ENCODE measurements at regions not wholly inside any gene's neighbourhood (a gene's known extent, or its start where the extent isn't known, plus 50 kb on each side); places are given as distances from the start of the nearest gene placed in this dataset.

DNA sequence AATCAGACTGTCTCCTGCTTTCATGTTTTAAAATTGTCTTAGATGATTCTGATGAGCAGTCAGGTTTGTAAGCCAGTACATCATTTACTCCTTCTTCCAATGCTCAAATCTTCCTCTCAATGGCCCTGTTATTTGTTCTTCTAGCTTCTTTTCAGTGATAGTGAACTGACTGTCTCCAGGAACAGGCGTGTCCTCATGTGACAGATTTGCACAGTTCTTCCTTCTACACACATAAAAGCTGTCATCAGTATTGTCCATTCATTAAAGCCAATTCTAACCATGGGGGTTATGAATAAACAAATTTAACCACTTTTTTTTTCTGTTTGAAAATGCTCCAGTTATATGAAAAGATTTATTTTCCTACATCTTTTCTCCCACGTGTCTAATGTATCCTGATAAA, 308.7 kb upstream of the SORCS1 start:
- DNase-seq (ENCODE audit: low read depth in 3 of 3) = no peak

DNA sequence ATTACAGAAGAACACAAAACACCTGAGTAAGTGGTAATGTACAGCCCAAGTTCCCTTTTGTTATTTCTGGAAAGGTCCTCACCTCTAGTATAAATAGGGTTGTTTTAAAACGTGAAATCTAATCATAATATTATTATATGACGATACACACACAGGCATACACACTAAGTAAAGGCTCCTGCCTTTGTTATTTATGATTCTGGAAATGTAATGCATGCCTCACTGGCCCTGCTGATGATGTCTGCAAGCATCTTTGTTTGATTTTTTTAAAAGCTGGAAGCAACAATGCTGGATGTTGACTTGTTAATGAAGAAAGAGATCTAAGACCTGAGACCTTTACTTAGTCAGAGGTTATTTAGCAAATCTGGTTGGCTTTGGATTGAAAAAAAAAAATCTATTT, 307.4 kb upstream of the SORCS1 start:
- DNase-seq (ENCODE audit: low read depth in 3 of 3) = no peak

DNA sequence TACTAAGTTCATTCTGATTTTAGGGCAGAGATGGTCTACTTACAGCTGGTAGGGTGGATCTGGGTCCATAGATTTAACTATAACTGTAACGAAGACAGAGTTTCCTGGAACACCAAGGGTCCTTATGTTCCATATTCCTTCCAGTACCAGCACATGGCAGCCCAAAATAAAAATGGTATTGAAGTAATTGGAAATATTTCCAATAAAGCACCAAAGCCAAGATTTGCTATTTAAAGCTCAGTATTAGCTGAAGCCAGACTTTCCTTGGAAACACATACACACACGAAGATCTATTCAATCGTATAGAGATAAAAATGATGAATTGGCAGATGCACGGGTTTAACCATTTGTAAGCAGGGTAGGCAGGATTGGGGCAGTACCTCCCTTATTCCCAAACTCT, 289.1 kb upstream of the SORCS1 start:
- DNase-seq (ENCODE audit: low read depth in 3 of 3) = no peak

DNA sequence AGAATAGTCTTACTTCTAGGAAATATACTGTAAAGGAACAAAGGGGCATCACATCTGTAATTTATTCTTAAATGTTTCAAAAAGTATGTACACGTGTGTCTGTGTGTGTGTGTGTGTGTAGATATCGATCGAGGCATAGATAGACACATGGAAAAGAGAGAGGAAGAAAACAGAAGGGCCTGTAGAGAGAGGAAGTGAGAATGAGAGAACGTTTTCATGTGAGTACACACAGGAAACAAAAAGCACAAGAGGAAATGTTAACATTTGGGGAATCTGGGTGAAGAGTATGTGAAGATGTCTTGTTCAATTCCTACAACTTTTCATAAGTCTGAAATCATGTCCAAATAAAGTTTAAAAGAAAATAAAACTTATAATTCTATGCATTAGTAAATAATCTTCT, 286.5 kb upstream of the SORCS1 start:
- DNase-seq (ENCODE audit: low read depth in 3 of 3) = no peak

DNA sequence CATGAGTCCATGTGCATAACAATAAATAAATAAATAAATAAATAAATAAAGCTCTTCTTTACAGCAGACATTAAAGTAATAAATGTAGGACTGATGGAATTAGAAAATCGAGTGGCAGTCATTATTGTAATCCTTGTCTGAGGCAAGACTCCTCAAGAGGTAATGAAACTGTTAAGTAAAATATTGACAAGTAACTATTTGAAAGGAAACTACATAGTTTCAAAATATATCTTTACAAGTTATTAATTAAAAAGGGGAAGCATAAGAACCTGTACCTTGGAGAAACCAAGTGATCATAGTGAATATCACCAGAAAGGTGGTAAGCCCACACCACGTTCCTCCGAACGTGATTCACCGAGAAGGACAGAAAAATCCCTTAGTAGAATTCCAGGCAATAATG, 285.6 kb upstream of the SORCS1 start:
- no peak for DNase-seq (ENCODE audit: low read depth in 3 of 3)

DNA sequence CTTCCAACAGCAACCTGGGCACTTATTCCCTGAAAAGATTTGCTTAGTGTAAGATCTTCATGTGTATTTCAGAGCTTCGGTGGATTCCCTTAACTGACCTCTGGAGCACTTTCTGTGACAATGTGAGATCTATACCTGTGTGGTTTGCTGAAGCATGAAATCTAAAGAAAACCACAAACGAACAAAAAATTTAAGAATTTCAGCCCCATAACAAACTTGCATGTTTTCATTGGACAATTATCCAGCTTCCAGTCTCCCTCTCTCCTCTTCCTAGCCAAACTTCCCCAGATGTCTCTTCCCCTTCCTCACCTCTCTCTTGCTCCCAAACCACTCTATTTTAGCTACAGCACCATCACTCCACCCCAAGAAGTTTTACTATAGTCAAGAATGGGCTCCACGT, 279.9 kb upstream of the SORCS1 start:
- no peak for DNase-seq (ENCODE audit: low read depth in 3 of 3)

DNA sequence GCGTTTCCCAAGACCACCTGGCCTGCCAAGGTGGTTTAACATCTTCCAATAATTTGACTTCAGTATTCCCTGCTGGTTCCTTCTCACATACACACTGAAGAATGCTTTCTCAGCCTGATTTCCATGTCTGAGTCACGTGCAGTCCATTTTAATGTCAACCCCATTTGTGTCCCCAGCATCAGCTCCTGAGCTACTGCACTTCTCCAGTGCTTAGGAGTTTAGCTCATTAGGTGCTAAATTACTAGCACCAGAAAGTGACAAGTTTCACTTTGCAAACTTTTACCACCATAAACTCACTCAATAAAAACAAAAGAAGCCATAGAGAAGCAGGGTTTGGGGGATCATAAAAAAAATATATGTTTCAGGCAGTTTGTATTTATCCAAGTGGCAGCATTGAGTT, 279.3 kb upstream of the SORCS1 start:
- no peak for DNase-seq (ENCODE audit: low read depth in 3 of 3)

DNA sequence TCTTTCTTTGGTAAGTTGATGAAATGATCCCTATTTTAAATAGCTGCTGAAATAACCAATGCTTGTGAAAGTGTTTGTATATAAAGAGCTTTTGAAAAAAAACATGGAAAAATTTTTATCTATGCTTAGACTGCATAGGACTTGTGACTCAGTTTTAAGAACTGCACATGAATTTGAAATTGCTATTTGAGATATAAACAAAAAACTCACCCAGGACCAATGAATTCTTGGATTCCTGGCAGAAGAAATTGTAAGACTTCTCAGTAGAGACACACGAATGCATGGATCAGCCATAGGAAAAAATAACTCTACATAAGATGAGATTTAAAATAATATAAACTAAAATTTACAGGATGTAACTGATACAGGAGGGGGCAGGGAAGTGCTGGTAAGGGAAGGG, 278.8 kb upstream of the SORCS1 start:
- DNase-seq (ENCODE audit: low read depth in 3 of 3) = no peak

DNA sequence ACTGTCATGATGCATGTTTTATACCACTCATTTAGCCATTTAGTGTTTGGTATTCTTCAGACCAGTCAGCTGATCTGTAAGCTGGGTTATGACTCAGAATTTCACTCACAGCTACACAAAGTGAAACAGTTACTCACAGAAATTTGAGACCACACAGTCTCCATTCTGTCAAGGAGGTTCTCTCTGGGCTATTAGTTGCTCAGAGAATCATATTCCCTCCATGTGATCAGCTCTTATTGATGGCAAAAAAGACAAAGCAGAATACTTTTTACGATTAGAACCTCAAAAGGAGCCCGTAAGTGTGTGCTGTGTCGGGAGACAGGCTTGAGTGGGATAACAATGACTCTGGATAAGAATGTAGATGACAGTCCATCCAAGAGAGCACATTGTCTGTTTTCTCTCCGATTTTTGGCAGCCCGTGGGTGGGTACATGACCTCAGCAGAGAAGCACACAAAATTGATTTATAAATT, 277.6 kb upstream of the SORCS1 start:
- DNase-seq (ENCODE audit: low read depth in 3 of 3) = no peak

DNA sequence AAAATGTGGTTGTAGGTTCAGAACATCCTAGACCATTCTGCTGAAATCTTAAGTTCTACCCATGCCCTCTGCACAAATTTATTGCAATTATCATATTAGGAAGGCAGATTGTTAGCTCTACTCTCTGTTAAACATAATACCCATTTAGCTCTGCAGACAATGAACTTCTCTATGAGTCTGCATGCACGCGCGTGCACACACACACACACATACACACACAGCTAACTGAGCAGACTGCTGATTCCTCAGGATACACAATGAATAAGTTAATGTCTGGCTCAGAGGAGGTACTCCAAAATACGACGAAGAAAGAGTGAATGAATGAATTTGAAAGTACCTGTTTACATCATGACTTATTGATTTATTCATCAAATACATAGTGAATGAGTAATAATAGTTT, 276.2 kb upstream of the SORCS1 start:
- DNase-seq (ENCODE audit: low read depth in 3 of 3) = no peak

DNA sequence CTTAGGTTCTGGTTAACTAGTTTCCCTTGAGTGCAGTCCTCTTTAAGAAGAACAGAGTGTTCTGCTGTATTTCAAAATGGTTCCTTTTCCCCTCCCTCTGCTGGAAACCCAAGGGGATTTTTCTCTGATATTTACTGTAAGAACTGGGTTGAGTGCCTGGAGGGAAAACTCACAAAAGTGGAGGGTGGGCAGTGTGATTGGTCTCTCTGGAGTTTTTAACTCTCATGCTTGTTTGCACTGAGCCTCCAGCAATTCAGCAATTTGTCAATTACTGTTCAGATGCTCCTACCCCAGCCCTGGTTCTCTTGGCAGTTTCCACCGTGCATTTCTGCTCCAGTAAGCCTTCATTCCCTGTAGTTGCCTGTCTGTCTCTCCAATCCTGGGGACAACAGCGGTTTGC, 273.4 kb upstream of the SORCS1 start:
- no peak for DNase-seq (ENCODE audit: low read depth in 3 of 3)

DNA sequence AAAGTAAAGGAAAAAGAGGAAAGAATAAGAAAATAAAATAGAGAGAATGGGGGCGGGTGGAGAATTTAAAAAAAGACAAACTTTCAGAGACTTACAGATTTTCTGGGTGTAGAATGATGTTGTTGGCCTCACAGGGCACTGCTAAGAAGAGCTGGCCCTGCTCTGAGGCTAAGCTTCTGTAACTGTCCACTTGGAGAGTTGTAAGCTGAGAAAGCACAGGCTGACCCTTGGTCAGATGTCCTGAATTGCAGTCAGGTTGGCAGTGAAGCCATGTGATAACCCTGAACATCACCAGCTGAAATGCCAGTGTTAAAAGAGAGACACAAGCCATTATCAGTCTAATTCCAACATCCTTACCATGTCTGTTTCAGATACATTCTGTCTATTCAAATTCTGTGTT, 272.1 kb upstream of the SORCS1 start:
- DNase-seq (ENCODE audit: low read depth in 3 of 3) = no peak

DNA sequence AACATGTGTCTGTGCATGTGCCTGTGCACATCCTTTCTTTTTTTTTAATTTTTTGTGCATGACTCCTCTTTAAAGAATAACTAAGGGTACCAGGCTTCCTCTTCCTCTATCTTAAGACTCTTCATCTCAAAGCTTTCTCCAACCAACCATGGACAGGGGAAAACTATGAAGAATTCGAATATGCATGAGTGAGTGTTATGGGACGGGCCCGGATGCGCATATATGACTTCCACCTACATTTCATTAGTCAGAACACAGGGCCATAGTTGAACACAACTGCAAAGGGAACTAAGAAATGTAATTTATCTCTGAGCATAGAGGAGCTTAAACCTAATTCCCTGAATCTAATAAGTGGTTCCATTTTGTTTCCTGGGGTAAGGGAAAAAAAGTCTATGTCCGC, 270.3 kb upstream of the SORCS1 start:
- DNase-seq (ENCODE audit: low read depth in 3 of 3) = no peak

DNA sequence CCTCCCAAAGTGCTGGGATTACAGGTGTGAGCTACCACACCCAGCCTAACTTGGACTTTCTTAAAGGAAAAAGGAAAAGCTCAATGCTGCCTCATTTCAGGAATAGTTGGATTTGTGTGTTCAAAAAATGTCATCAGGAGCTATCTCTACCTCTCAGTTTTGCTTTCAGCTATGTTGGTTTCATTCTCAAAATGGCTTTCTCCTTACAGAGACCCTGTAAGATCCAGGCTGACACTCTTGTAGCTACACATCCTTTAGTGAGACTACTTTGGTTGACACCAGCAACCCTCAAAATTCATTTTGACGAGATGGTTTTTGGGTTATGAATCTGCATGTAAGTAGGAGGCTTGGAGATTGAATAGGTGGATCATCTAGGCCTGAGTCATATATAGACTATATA, 269.7 kb upstream of the SORCS1 start:
- no peak for DNase-seq (ENCODE audit: low read depth in 3 of 3)

DNA sequence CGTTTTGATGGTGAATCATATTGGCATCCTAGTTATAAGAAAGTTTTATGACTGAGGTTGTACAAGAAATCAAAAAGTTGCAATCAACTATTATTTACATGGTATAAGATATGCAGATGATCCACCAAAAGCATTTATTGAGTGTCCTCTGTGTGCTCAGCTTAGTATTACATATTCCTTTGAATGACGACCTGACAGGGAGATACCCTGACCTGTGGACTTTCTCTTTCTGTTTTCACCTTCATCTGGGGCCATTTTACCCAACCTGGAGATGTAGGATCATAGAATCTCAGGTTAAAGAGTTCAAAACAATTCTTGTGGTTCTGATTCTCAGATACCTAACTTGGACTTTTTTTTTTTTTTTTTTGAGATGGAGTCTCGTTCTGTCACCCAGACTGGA, 269.1 kb upstream of the SORCS1 start:
- DNase-seq (ENCODE audit: low read depth in 3 of 3) = no peak

DNA sequence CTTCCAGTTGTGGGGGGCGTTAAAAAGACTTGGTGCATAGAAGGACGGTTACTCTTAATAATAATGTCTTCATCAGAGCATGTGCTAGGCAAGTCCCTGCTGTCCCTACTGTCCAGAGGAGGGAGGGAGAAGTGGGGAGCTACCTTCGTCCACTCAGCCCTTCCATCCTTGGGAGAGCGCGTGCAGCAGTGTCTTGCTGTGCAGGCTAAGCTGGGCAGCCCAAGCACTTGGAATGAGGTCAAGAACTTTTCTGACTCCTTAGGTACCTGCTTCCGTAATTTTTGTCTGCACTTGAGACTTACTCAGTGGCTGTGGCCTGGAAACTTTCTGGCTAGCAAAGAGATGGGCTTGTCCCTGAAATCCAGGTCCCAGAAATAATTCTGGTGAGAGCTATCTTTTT, 265.9 kb upstream of the SORCS1 start:
- no peak for DNase-seq (ENCODE audit: low read depth in 3 of 3)

DNA sequence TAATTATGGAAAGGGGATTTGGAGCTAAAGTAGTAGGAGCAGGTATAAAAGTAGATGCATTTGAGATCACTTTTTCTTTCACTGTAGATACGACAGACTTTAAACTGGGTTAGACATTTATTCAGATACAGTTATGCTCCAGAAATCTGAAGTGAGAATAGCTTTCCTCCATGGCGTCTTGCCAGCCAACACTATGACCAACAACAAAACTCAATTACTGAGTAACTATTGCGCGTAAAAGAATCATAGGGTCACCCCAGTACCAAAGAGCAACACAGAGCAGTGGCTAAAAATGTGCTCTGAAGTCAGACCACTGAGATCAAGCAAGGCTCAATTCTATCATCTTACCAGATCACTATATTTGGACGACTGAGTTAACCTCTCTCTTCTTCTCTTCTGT, 262.5 kb upstream of the SORCS1 start:
- no peak for DNase-seq (ENCODE audit: low read depth in 3 of 3)

DNA sequence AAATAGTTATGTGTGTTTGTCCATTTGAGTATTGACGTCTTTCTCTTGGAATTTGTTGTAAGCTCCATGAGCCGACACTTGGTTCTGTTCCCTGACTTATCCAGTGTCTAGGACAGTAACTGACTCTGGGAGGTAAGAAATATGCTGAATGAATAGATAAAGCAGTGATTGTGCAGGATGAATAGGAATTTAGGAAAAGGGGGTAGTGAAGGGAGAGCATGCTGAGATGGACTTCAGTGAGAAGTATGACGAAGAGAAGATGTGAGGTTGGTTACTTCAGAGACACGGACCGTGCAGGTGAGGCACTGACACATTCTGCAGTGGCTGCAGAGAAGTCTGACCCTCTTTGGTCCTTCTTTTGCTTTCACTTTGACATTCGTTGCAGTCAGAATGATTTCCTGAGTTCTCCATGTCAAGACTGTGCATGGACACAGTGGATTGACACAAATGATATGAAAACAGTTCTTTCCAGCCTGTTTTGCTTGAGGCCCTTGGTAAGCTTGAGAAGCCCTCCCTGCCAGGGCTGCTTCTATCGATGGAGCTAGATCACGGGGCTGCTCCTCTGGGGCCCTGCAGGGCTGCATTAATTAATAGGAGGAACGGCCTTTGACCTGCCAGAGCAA, 261.5 kb upstream of the SORCS1 start:
- no peak for DNase-seq (ENCODE audit: low read depth in 3 of 3)

DNA sequence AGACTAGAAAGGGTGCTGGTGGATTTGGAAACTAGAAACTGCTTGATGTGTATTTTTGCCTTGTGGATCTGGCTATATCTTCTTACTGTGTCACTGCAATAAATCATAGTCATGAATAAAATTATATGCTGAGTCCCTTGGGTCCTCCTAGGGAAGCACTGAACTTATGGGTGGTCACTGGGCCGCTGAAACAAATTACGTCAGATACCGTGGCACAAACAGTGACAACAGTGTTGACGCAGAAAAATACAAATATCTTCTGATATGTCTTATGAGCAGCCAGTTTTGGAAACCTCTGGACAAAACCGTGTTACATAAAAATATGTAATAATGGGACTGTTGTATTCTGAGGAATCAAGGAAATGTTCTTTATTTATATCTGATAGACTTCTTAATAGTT, 260.1 kb upstream of the SORCS1 start:
- DNase-seq (ENCODE audit: low read depth in 3 of 3) = no peak

DNA sequence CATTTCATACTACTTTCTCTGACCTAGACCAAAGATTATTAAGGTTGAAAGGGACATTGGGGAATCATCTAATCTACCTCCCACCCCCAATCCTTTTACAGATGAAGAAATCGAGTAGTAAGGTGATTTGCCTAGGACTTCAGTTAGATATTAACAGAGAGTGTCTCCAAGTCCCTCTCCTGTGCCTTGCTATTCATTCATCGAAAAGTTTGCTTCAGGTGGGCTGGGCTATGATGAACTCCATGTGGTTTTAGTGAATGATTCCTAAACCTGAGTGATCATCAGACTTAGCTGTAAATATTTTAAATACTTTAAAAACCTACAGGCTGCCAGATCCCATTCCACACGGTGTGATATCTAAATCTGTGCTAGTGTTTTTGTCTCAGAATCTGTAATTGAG, 259.4 kb upstream of the SORCS1 start:
- no peak for DNase-seq (ENCODE audit: low read depth in 3 of 3)

DNA sequence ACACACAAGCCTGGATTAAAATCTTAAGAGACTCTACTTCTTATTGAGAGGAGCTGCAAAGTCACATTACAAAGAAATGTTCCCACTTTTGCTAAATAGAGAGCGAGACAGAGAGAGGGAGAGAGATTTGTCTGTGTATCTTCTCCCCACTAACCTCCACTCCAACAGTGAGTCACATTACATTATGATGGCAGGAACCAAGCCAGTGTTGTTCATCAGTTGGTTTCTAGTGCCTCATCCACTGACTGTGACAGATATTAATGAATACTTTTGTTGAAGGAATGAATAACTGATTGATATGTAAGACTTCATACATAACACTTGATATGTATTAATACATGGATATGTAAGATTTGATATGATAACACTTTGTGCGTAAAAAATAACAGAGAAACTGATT, 258.2 kb upstream of the SORCS1 start:
- DNase-seq (ENCODE audit: low read depth in 3 of 3) = no peak

DNA sequence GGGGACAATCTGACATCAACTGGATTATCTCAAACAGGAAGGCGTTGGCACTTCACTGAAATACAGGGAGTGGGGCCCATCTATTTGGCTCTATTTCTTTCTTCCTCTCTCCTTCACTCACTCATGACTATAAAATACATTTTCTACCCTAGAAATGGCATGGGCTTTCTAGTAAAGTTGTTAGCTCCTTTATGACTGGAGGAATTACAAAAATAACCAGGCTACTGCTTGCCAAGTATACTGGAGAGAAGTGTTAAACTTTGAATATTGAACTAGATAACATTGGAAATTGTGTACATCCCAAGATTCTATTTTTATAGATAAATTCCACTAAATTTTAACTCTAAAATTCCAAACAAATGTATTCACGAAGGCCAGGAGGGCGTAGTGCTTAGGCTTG, 255.7 kb upstream of the SORCS1 start:
- no peak for DNase-seq (ENCODE audit: low read depth in 3 of 3)

DNA sequence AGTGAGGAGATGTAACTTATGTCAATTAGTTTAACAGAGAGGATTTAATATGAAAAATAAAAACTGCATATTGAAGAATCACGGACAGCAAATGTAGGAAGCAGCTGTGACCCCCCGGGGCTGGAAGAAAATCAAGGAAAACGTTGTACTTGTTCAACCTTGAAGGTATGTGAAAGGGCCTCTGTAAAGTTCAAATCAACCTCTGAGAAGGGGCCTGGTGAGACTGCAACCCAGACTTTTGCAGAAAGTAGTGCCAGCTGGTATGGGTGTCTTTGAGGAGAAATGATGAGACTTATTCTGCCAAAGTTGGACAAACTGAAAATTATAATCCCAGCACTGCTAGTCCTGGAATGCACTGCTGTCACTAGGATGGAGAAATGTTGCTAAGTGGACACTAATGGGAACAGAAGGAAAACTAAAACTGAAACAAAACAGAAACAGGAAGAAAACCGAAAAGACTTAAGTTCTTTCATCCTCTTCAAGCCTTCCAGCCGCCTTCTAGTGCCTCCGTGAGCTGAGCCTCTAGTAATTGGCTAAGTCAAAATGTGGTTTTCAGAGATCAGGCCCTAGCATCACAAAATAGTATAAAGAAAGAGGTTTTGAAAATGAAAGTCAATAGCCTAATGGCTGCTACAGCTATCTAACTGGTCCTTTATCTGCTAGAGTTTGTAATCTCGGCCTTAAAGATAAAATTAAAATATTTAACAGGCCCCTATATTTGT, 253.7 kb upstream of the SORCS1 start:
- DNase-seq (ENCODE audit: low read depth in 3 of 3) = no peak

DNA sequence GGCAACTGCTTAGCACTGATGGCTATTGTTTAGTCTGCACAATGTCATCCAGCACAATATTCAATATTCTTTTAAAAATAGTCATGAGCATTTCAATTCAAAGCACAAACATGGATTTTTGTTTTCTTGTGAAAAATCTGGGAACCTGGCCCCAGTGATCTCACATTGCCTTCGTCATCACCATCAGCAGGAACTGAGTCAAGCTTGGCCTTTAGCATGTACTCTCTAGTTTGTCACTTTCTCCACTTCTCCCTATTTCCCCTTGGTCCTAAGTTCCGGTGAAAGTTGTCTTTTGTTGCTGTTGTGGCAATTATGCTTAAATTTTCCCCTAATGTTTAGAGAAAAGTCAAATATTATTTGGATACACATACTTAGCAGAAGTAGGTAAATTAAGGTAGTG, 252.9 kb upstream of the SORCS1 start:
- DNase-seq (ENCODE audit: low read depth in 3 of 3) = no peak

Measured in stimulated activated CD4-positive, alpha-beta T cell treated with anti-CD3 and anti-CD28 coated beads, TNF-alpha, amount 100 ng/mL, for 24 hours (primary cell).